ENCODE measurements at regions not wholly inside any gene's neighbourhood (a gene's known extent, or its start where the extent isn't known, plus 50 kb on each side); places are given as distances from the start of the nearest gene placed in this dataset.

- TF ChIP-seq RCOR1 (IDR thresholded peaks at IDR 0.05; ENCODE audit: insufficient replicate concordance, low read length) (no peak), CTCF (conservative IDR thresholded peaks at IDR 0.05; ENCODE audit: low read depth, low read length) (no peak), RAD21 (IDR thresholded peaks at IDR 0.05; ENCODE audit: low read length) (no peak), FOS (IDR thresholded peaks at IDR 0.05; ENCODE audit: low read depth, low read length) (no peak), SMC3 (IDR thresholded peaks at IDR 0.05; ENCODE audit: low read depth, low read length) (no peak), CEBPB (IDR thresholded peaks at IDR 0.05; ENCODE audit: low read depth, low read length) (no peak), POLR2A (IDR thresholded peaks at IDR 0.05; ENCODE audit: low read depth, low read length) (no peak), USF2 (IDR thresholded peaks at IDR 0.05; ENCODE audit: low read depth, low read length) (no peak), MXI1 (IDR thresholded peaks at IDR 0.05; ENCODE audit: borderline replicate concordance, low read depth, low read length) (no peak), NFE2L2 (IDR thresholded peaks at IDR 0.05; ENCODE audit: low read depth, low read length) (no peak), CHD1 (IDR thresholded peaks at IDR 0.05; ENCODE audit: low read depth, low read length) (no peak)
These were observed 212.5 kb upstream of the MPHOSPH6 start for GRCh38 chr16:82382521-82382920.
